ENCODE measurements at regions not wholly inside any gene's neighbourhood (a gene's known extent, or its start where the extent isn't known, plus 50 kb on each side); places are given as distances from the start of the nearest gene placed in this dataset.

- DNase-seq = no peak
These were observed 183.3 kb upstream of the PRKCQ start for GRCh38 chr10:6763423-6763822.

GRCh38 chr10:6763001-6763400 lies 182.9 kb upstream of the PRKCQ start:
- no peak for DNase-seq

GRCh38 chr10:6759961-6760360 lies 179.9 kb upstream of the PRKCQ start:
- DNase-seq = no peak

GRCh38 chr10:6757158-6757557 lies 177.1 kb upstream of the PRKCQ start:
- DNase-seq = no peak

- DNase-seq = no peak
These were observed 176.6 kb upstream of the PRKCQ start for GRCh38 chr10:6756716-6757115.

GRCh38 chr10:6755781-6756460 lies 175.8 kb upstream of the PRKCQ start:
- no peak for DNase-seq

- no peak for DNase-seq
These were observed 173.6 kb upstream of the PRKCQ start for GRCh38 chr10:6753644-6754043.

- DNase-seq = no peak
These were observed 171.3 kb upstream of the PRKCQ start for GRCh38 chr10:6751363-6751762.

- peak; percentile 63 for DNase-seq
These were observed 169.0 kb upstream of the PRKCQ start for GRCh38 chr10:6748981-6749635.

- no peak for DNase-seq
These were observed 168.0 kb upstream of the PRKCQ start for GRCh38 chr10:6748029-6748428.

- no peak for DNase-seq
These were observed 166.7 kb upstream of the PRKCQ start for GRCh38 chr10:6746782-6747181.

GRCh38 chr10:6743291-6743849 lies 163.3 kb upstream of the PRKCQ start:
- no peak for DNase-seq

- no peak for DNase-seq
These were observed 161.5 kb upstream of the PRKCQ start for GRCh38 chr10:6741541-6741941.

GRCh38 chr10:6739530-6740174 lies 159.6 kb upstream of the PRKCQ start:
- no peak for DNase-seq

- peak; percentile 38 for DNase-seq
These were observed 158.2 kb upstream of the PRKCQ start for GRCh38 chr10:6738112-6738768.

- no peak for DNase-seq
These were observed 157.7 kb upstream of the PRKCQ start for GRCh38 chr10:6737758-6738111.

GRCh38 chr10:6737080-6737641 lies 157.1 kb upstream of the PRKCQ start:
- peak; percentile 37 for DNase-seq

- DNase-seq = no peak
These were observed 154.2 kb upstream of the PRKCQ start for GRCh38 chr10:6734286-6734685.

- no peak for DNase-seq
These were observed 149.8 kb upstream of the PRKCQ start for GRCh38 chr10:6729861-6730344.

- DNase-seq = peak; percentile 11
These were observed 149.1 kb upstream of the PRKCQ start for GRCh38 chr10:6729071-6729774.

- DNase-seq = no peak
These were observed 146.8 kb upstream of the PRKCQ start for GRCh38 chr10:6726924-6727323.

- peak; percentile 51 for DNase-seq
These were observed 142.5 kb upstream of the PRKCQ start for GRCh38 chr10:6722616-6723004.

Data from fibroblast of skin of scalp (primary cell).